CD14-positive monocyte (primary cell): ENCODE measurements at regions not wholly inside any gene's neighbourhood (a gene's known extent, or its start where the extent isn't known, plus 50 kb on each side); places are given as distances from the start of the nearest gene placed in this dataset.

ENCODE experiments used
- DNase-seq, 3 donors: peaks; one replicate each; pipeline ENCODE4 v3.0.0-alpha.2; 2011 to 2022
- H2AFZ ChIP-seq: 2 replicates; pipeline ENCODE4 v1.6.0; 2012; ENCODE audit warnings: mild to moderate bottlenecking, low read depth, low read length, inconsistent platforms; ENCODE audit not compliant: insufficient read depth, poor library complexity, severe bottlenecking
- H3K27ac ChIP-seq, 2 donors: 1 replicate in 1 of 2; 2 replicates in 1 of 2; pipeline ENCODE4 v1.5.1; 2012 to 2013; ENCODE audit warnings: low read length in 2 of 2, control low read depth in 1 of 2, inconsistent platforms in 1 of 2, low read depth in 1 of 2, mild to moderate bottlenecking in 1 of 2
- H3K27me3 ChIP-seq, 2 donors: one replicate each; pipeline versions ENCODE4 v1.6.0 to v1.6.1; 2011 to 2013; ENCODE audit warnings: low read length in 2 of 2; ENCODE audit not compliant: control insufficient read depth in 2 of 2, insufficient read depth in 2 of 2
- H3K36me3 ChIP-seq, 2 donors: replicated peaks in 1 of 2; 1 replicate in 1 of 2; 2 replicates in 1 of 2; pipeline versions ENCODE4 v1.5.1 to v1.6.1; 2012 to 2013; ENCODE audit warnings: low read length in 2 of 2, control low read depth in 1 of 2, inconsistent platforms in 1 of 2, mild to moderate bottlenecking in 1 of 2; ENCODE audit not compliant: insufficient read depth in 2 of 2, control insufficient read depth in 1 of 2
- H3K4me1 ChIP-seq, 2 donors: 1 replicate in 1 of 2; 2 replicates in 1 of 2; pipeline versions ENCODE4 v1.5.1 to v1.6.1; 2012 to 2013; ENCODE audit warnings: low read length in 2 of 2, control low read depth in 1 of 2, inconsistent platforms in 1 of 2, mild to moderate bottlenecking in 1 of 2, moderate library complexity in 1 of 2; ENCODE audit not compliant: insufficient read depth in 2 of 2, control insufficient read depth in 1 of 2
- H3K4me2 ChIP-seq: replicated peaks from 2 replicates; pipeline ENCODE3; 2012; ENCODE audit warnings: low read length, moderate library complexity, mild to moderate bottlenecking; ENCODE audit not compliant: poor library complexity, severe bottlenecking; ENCODE audit errors: extremely low read depth
- H3K4me3 ChIP-seq, 3 experiments: fragments of 200-600 bp in 1 of 3; sonication (generic) in 1 of 3; replicated peaks in 1 of 3; 1 replicate in 2 of 3; 2 replicates in 1 of 3; pipeline ENCODE4 v1.5.1; 2011 to 2013; ENCODE audit warnings: low read length in 3 of 3, mild to moderate bottlenecking in 3 of 3, control low read depth in 2 of 3, low read depth in 2 of 3, inconsistent platforms in 1 of 3, moderate library complexity in 1 of 3
- H3K79me2 ChIP-seq: 2 replicates; pipeline ENCODE4 v1.6.0; 2012; ENCODE audit warnings: mild to moderate bottlenecking, control low read depth, inconsistent platforms, low read length, moderate library complexity; ENCODE audit not compliant: insufficient read depth
- H3K9ac ChIP-seq: 2 replicates; pipeline ENCODE4 v1.6.0; 2017; ENCODE audit warnings: low read length, mild to moderate bottlenecking; ENCODE audit not compliant: insufficient read depth, poor library complexity, severe bottlenecking
- H3K9me3 ChIP-seq, 2 donors: replicated peaks in 1 of 2; 1 replicate in 1 of 2; 2 replicates in 1 of 2; pipeline versions ENCODE4 v1.5.1 to v1.6.1; 2012 to 2013; ENCODE audit warnings: low read length in 2 of 2, control low read depth in 1 of 2; ENCODE audit not compliant: control insufficient read depth in 1 of 2, insufficient read depth in 1 of 2
- H4K20me1 ChIP-seq: 2 replicates; pipeline ENCODE4 v1.6.0; 2012; ENCODE audit warnings: mild to moderate bottlenecking, low read length, control low read depth, moderate library complexity; ENCODE audit not compliant: insufficient read depth
- H3K27ac Mint-ChIP-seq, 7 donors: one replicate each; pipeline ENCODE4 v1.8.0; 2020; ENCODE audit warnings: mild to moderate bottlenecking in 7 of 7, mixed read lengths in 7 of 7, moderate library complexity in 6 of 7, inconsistent platforms in 2 of 7
- H3K27me3 Mint-ChIP-seq, 3 donors: one replicate each; pipeline ENCODE4 v1.8.0; 2021 to 2022; ENCODE audit warnings: low read depth in 3 of 3, mild to moderate bottlenecking in 3 of 3, mixed read lengths in 3 of 3, moderate library complexity in 3 of 3, inconsistent platforms in 1 of 3
- H3K36me3 Mint-ChIP-seq, 2 donors: one replicate each; pipeline ENCODE4 v1.8.0; 2020; ENCODE audit warnings: mixed read lengths in 2 of 2, inconsistent platforms in 1 of 2, mild to moderate bottlenecking in 1 of 2
- H3K4me1 Mint-ChIP-seq: one replicate; pipeline ENCODE4 v1.8.0; 2020; ENCODE audit warnings: mild to moderate bottlenecking, mixed read lengths
- H3K4me3 Mint-ChIP-seq, 2 donors: one replicate each; pipeline ENCODE4 v1.8.0; 2020; ENCODE audit warnings: mild to moderate bottlenecking in 2 of 2, mixed read lengths in 2 of 2, moderate library complexity in 1 of 2
- H3K9me3 Mint-ChIP-seq, 7 donors: one replicate each; pipeline ENCODE4 v1.8.0; 2020 to 2022; ENCODE audit warnings: mixed read lengths in 7 of 7, mild to moderate bottlenecking in 6 of 7, moderate library complexity in 6 of 7, inconsistent platforms in 2 of 7
- whole genome bisulfite sequencing: methylation state at CpG from one replicate; pipeline ENCODE4 v1.1.5; 2013; ENCODE audit warnings: missing lambda C conversion rate; ENCODE audit not compliant: insufficient coverage; 5-methylcytosine and 5-hydroxymethylcytosine counted together
- intact Hi-C, 2 donors: fragments of 100-400 bp; cut with micrococcal nuclease; formaldehyde crosslinking; loops; one replicate each; pipeline versions ENCODE4 v1.15.0 to v1.15.1; 2023
- TF ChIP-seq, protein P1 (sequence below): fragments of 200-600 bp; IDR thresholded peaks from one replicate; pipeline ENCODE4 v1.8.0; 2022; ENCODE audit warnings: antibody characterized with exemption, mild to moderate bottlenecking

DNA sequence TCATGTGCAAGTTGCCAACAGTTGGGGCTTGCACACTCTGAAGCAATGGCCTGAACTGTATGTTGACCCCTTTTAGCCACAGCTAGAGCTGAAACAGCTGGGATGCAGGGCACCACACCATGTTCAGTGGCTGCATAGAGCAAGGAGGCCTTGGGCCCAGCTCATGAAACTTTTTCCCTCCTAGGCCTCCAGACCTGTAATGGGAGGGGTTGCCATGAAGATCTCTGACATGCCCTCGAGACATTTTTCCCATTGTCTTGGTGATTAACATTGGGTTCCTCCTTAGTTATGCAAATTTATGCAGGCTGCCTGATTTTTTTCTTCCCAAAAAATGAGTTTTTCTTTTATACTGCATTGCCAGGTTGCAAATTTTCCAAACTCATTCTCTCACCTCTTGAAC is 165.1 kb upstream of the PRR20A start:
- intact Hi-C loops: no loop called here
- TF ChIP-seq, protein P1, sequence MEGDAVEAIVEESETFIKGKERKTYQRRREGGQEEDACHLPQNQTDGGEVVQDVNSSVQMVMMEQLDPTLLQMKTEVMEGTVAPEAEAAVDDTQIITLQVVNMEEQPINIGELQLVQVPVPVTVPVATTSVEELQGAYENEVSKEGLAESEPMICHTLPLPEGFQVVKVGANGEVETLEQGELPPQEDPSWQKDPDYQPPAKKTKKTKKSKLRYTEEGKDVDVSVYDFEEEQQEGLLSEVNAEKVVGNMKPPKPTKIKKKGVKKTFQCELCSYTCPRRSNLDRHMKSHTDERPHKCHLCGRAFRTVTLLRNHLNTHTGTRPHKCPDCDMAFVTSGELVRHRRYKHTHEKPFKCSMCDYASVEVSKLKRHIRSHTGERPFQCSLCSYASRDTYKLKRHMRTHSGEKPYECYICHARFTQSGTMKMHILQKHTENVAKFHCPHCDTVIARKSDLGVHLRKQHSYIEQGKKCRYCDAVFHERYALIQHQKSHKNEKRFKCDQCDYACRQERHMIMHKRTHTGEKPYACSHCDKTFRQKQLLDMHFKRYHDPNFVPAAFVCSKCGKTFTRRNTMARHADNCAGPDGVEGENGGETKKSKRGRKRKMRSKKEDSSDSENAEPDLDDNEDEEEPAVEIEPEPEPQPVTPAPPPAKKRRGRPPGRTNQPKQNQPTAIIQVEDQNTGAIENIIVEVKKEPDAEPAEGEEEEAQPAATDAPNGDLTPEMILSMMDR: no peak
- Mint-ChIP-seq H3K4me1 (no peaks in the 10 kb centered on the region), H3K4me3 (no peak overlapping the region), H3K36me3 (no peaks in the 10 kb centered on the region), H3K27me3 (peaks cover 0 to 4% (median 0%) of the 10 kb centered on the region in 3 donors), H3K9me3 (peaks cover 0 to 12% (median 2%) of the 10 kb centered on the region in 7 donors), H3K27ac (no peak overlapping the region)
- WGBS: no CpG with 5 or more reads among the region's 1 CpG
- Histone ChIP-seq H3K27ac (no peak overlapping the region), H4K20me1 (no peaks in the 10 kb centered on the region), H3K27me3 (no peaks in the 10 kb centered on the region), H3K79me2 (no peaks in the 10 kb centered on the region), H3K4me2 (no peak overlapping the region), H3K4me1 (no peaks in the 10 kb centered on the region), H3K36me3 (no peaks in the 10 kb centered on the region), H2AFZ (no peak overlapping the region), H3K9ac (no peak overlapping the region), H3K4me3 (no peak overlapping the region), H3K9me3 (peaks cover 14 to 19% of the 10 kb centered on the region in 2 donors)
- DNase-seq: no peak

DNA sequence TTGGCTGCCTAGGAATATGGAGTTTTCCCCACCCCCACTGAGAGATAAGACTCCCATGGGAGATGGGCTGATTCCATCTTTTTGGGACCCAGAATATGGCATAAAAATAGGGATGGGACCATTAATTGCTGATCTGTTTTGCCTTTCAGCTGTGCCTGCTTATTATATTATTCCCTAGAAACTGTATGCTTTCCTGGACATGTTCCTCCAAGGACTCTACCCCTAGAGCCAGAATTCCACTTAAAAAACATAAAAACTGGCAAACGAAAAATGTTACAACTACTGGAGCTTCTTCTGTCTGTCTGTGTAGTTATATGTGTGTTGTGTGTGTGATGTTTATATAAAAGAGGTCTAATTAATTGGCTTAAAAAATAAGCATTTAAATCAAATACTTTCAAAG is 159.9 kb upstream of the PRR20A start:
- intact Hi-C loops: no loop called here

More for the DNA sequence above, 159.9 kb upstream of the PRR20A start:
- Histone ChIP-seq H3K36me3 (no peaks in the 10 kb centered on the region), H3K27ac (no peak overlapping the region), H3K9ac (no peak overlapping the region), H3K79me2 (no peaks in the 10 kb centered on the region), H3K4me2 (no peak overlapping the region), H3K4me1 (no peaks in the 10 kb centered on the region), H3K9me3 (peaks cover 0 to under 1% of the 10 kb centered on the region in 2 donors), H2AFZ (no peak overlapping the region), H3K27me3 (no peaks in the 10 kb centered on the region), H4K20me1 (no peaks in the 10 kb centered on the region), H3K4me3 (no peak overlapping the region)
- no peak overlapping the region for H3K4me3 Mint-ChIP-seq
- no peak for DNase-seq
- no peaks in the 10 kb centered on the region for H3K27me3 Mint-ChIP-seq
- peaks cover 0 to 6% (median 1%) of the 10 kb centered on the region in 7 donors for H3K9me3 Mint-ChIP-seq
- no peaks in the 10 kb centered on the region for H3K36me3 Mint-ChIP-seq
- H3K27ac Mint-ChIP-seq: no peak overlapping the region
- H3K4me1 Mint-ChIP-seq: no peaks in the 10 kb centered on the region
- WGBS: no CpG with 5 or more reads among the region's 1 CpG
- TF ChIP-seq, protein P1: no peak
